ENCODE measurements at regions not wholly inside any gene's neighbourhood (a gene's known extent, or its start where the extent isn't known, plus 50 kb on each side); places are given as distances from the start of the nearest gene placed in this dataset.

DNA sequence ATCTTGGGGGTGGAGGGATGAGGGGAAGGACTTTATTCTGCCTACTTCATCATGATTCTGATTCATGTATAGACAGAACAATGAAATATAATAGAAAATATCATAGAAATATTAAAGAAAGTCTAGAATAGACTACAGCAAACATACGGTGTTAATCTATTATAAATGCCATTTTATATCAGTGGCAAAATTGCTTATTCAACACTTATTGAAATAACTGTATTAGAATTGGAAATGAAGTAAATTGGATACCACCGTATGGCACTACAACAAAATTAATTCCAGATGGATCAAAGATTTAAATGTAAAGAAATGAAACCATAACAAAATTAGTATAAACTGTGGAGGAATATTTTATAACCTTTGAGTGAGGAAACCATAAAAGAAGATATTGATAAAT, 213.3 kb upstream of the CTAGE1 start:
- TF ChIP-seq, protein P1, sequence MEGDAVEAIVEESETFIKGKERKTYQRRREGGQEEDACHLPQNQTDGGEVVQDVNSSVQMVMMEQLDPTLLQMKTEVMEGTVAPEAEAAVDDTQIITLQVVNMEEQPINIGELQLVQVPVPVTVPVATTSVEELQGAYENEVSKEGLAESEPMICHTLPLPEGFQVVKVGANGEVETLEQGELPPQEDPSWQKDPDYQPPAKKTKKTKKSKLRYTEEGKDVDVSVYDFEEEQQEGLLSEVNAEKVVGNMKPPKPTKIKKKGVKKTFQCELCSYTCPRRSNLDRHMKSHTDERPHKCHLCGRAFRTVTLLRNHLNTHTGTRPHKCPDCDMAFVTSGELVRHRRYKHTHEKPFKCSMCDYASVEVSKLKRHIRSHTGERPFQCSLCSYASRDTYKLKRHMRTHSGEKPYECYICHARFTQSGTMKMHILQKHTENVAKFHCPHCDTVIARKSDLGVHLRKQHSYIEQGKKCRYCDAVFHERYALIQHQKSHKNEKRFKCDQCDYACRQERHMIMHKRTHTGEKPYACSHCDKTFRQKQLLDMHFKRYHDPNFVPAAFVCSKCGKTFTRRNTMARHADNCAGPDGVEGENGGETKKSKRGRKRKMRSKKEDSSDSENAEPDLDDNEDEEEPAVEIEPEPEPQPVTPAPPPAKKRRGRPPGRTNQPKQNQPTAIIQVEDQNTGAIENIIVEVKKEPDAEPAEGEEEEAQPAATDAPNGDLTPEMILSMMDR (IDR thresholded peaks at IDR 0.05), result no peak
- no peak for TF ChIP-seq POLR2A (IDR thresholded peaks at IDR 0.05)

Measured in lower leg skin (tissue), 3 donors.